ENCODE measurements at regions not wholly inside any gene's neighbourhood (a gene's known extent, or its start where the extent isn't known, plus 50 kb on each side); places are given as distances from the start of the nearest gene placed in this dataset.

- WGBS, 4 donors: 47 to 58% (median 53%) methylated on average over 3 of the region's 3 CpGs
- H3K4me3 ChIP-seq: no peak overlapping the region
- TF ChIP-seq CTCF (IDR thresholded peaks at IDR 0.05): no peak
- H3K27ac ChIP-seq: no peak overlapping the region
- H3K27me3 ChIP-seq: no peaks in the 10 kb centered on the region
- H3K4me1 ChIP-seq: no peaks in the 10 kb centered on the region
- peaks cover 0 to 24% (median 3%) of the 10 kb centered on the region in 12 donors for H3K9me3 ChIP-seq
- DNase-seq: no peak
- ATAC-seq: no peak
- H3K36me3 ChIP-seq: no peaks in the 10 kb centered on the region
- intact Hi-C loops (cut with DNase I): no loop called here
Measured at GRCh38 chr5:8314965-8315364, 446.0 kb downstream of the MTRR start.

DNA sequence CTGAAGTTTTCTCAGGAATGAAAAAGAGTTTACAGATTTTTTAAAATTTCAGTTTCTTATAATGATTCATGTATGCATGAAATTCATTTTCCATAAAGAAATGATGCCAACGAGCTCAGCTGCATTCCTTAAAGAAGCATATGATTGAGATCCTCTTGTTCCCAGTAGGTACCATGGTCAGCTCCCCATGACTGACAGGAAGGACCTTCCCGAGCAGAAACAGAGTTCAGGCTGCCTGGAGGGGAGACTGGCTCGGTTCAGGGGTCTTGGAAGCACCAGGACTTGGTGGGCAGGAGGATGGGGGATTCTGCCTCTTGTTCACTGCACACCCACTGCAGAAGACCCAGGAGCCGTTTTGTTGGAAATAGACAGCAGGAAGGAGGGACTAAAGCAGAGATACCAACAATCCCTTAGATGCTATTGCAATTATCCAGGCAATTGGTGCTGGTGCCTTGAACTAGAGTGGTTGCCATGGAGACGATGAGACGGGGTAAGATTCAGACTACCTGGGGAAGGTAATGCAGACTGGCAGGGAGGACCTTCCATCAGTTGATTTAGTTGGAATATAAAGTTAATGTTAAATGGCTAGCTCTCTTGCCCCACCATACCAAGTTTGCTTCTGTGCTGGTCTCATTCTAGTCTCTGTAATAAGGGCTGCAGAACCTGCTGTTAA is 447.8 kb downstream of the MTRR start:
- Histone ChIP-seq H3K27me3 (no peaks in the 10 kb centered on the region), H3K4me3 (no peak overlapping the region), H3K4me1 (no peaks in the 10 kb centered on the region), H3K9me3 (peaks cover 0 to 8% (median 0%) of the 10 kb centered on the region in 12 donors), H3K36me3 (no peaks in the 10 kb centered on the region), H3K27ac (no peak overlapping the region)
- intact Hi-C loops (cut with DNase I): no loop called here
- TF ChIP-seq POLR2A (IDR thresholded peaks at IDR 0.05) (no peak), CTCF (IDR thresholded peaks at IDR 0.05) (no peak)
- 27 to 30% (median 29%) methylated on average over 6 of the region's 6 CpGs for WGBS, 4 donors
- DNase-seq (no peak), ATAC-seq (no peak)

GRCh38 chr5:8317335-8317734 is 448.4 kb downstream of the MTRR start:
- 82 to 86% (median 84%) methylated on average over 6 of the region's 6 CpGs for WGBS, 4 donors
- Histone ChIP-seq H3K27ac (no peak overlapping the region), H3K9me3 (peaks cover 0 to 6% (median 0%) of the 10 kb centered on the region in 12 donors), H3K27me3 (no peaks in the 10 kb centered on the region), H3K4me1 (no peaks in the 10 kb centered on the region), H3K36me3 (no peaks in the 10 kb centered on the region), H3K4me3 (no peak overlapping the region)
- DNase-seq: no peak
- no peak for TF ChIP-seq CTCF (IDR thresholded peaks at IDR 0.05)
- TF ChIP-seq POLR2A (IDR thresholded peaks at IDR 0.05): no peak
- ATAC-seq: no peak
- intact Hi-C loops (cut with DNase I): no loop called here

DNA sequence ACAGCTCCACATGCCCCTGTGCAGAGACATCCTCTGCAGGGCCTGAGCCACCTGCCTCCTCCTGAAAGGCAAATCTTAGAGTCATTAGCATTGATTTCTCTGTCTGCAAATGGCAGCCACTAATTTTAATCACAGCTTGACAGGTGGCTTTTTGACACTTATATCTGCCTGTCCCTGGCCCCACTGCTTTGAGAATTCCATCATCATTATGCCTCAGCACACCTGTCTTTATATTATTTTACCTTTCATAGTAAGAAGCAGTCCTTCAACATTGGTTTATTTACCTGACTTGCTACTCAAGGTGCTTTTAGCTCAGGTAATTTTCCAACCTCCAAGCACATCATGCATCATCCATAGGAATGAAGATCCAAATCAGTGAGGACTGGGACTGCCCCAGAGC is 451.3 kb downstream of the MTRR start:
- Histone ChIP-seq H3K4me1 (no peaks in the 10 kb centered on the region), H3K27ac (no peak overlapping the region), H3K4me3 (no peak overlapping the region), H3K36me3 (no peaks in the 10 kb centered on the region), H3K27me3 (no peaks in the 10 kb centered on the region), H3K9me3 (no peaks in the 10 kb centered on the region)
- intact Hi-C loops (cut with DNase I): no loop called here
- no peak for TF ChIP-seq POLR2A (IDR thresholded peaks at IDR 0.05)
- TF ChIP-seq CTCF (IDR thresholded peaks at IDR 0.05): no peak
- DNase-seq (no peak), ATAC-seq (no peak)

All from heart left ventricle (tissue), 16 donors.